Smooth muscle cell (in vitro differentiated cells): ENCODE measurements at regions not wholly inside any gene's neighbourhood (a gene's known extent, or its start where the extent isn't known, plus 50 kb on each side); places are given as distances from the start of the nearest gene placed in this dataset.
"Not testable (repeated sequence)": the region's sequence is repeated elsewhere in the genome, so short reads cannot be mapped to it uniquely, and the experiment has no call there.

Source experiments
- DNase-seq: peaks from one replicate; lab custom pipeline; 2025; ENCODE audit not compliant: unreplicated experiment; lab: John Stamatoyannopoulos, UW
- H2AFZ ChIP-seq: fragments of 200-600 bp; sonication (generic); 2 replicates; pipeline ENCODE4 v1.6.0; 2016; ENCODE audit warnings: antibody characterized with exemption, low read depth, mild to moderate bottlenecking
- H3F3A ChIP-seq: fragments of 200-600 bp; sonication (generic); 2 replicates; pipeline ENCODE4 v1.6.0; 2017; ENCODE audit warnings: antibody characterized with exemption, low read depth
- H3K27ac ChIP-seq: fragments of 200-600 bp; sonication (generic); 2 replicates; pipeline ENCODE4 v1.5.1; 2016; ENCODE audit warnings: low read depth, mild to moderate bottlenecking
- H3K27me3 ChIP-seq: fragments of 200-600 bp; sonication (generic); 2 replicates; pipeline ENCODE4 v1.6.1; 2016; ENCODE audit warnings: low read depth, mild to moderate bottlenecking
- H3K36me3 ChIP-seq: fragments of 200-600 bp; sonication (generic); 2 replicates; pipeline ENCODE4 v1.5.1; 2016; ENCODE audit warnings: low read depth
- H3K4me1 ChIP-seq: fragments of 200-600 bp; sonication (generic); 2 replicates; pipeline ENCODE4 v1.5.1; 2016; ENCODE audit warnings: low read depth
- H3K4me2 ChIP-seq: fragments of 200-600 bp; sonication (generic); 2 replicates; pipeline ENCODE4 v1.6.0; 2016; ENCODE audit warnings: mild to moderate bottlenecking
- H3K4me3 ChIP-seq: fragments of 200-600 bp; sonication (generic); 2 replicates; pipeline ENCODE4 v1.5.1; 2016; ENCODE audit warnings: mild to moderate bottlenecking
- H3K79me2 ChIP-seq: fragments of 200-600 bp; sonication (generic); 2 replicates; pipeline ENCODE4 v1.6.0; 2016; ENCODE audit warnings: low read depth, mild to moderate bottlenecking
- H3K9ac ChIP-seq: fragments of 200-600 bp; sonication (generic); 2 replicates; pipeline ENCODE4 v1.6.0; 2016; ENCODE audit warnings: low read depth
- H3K9me3 ChIP-seq: fragments of 200-600 bp; sonication (generic); replicated peaks from 2 replicates; pipeline ENCODE4 v1.5.1; 2016; ENCODE audit warnings: low read depth
- H4K20me1 ChIP-seq: fragments of 200-600 bp; sonication (generic); 2 replicates; pipeline ENCODE4 v1.6.0; 2016; ENCODE audit warnings: low read depth
- WGBS: methylation state at CpG from one replicate; pipeline ENCODE4 v1.1.7; 2016; ENCODE audit warnings: low lambda C conversion rate; 5-methylcytosine and 5-hydroxymethylcytosine counted together
- TF ChIP-seq, protein P1 (sequence below): fragments of 200-600 bp; sonication (generic); IDR thresholded peaks from 2 replicates; pipeline ENCODE4 v1.5.1; 2017; ENCODE audit warnings: borderline replicate concordance, mild to moderate bottlenecking, antibody characterized with exemption; ENCODE audit not compliant: insufficient read depth, poor library complexity, severe bottlenecking

- Histone ChIP-seq H3K79me2 (no peaks in the 10 kb centered on the region), H3K4me2 (no peak overlapping the region), H3K4me1 (peaks cover 17% of the 10 kb centered on the region), H3K27me3 (no peaks in the 10 kb centered on the region), H3K36me3 (no peaks in the 10 kb centered on the region), H3K9me3 (no peaks in the 10 kb centered on the region), H4K20me1 (no peaks in the 10 kb centered on the region), H3K27ac (peak overlapping the region; percentile 97), H2AFZ (no peak overlapping the region), H3F3A (peaks cover 18% of the 10 kb centered on the region), H3K4me3 (no peak overlapping the region), H3K9ac (peak overlapping the region; percentile 66)
- WGBS, result 70% methylated on average over 8 of the region's 8 CpGs
- DNase-seq, result no peak
- TF ChIP-seq, protein P1, sequence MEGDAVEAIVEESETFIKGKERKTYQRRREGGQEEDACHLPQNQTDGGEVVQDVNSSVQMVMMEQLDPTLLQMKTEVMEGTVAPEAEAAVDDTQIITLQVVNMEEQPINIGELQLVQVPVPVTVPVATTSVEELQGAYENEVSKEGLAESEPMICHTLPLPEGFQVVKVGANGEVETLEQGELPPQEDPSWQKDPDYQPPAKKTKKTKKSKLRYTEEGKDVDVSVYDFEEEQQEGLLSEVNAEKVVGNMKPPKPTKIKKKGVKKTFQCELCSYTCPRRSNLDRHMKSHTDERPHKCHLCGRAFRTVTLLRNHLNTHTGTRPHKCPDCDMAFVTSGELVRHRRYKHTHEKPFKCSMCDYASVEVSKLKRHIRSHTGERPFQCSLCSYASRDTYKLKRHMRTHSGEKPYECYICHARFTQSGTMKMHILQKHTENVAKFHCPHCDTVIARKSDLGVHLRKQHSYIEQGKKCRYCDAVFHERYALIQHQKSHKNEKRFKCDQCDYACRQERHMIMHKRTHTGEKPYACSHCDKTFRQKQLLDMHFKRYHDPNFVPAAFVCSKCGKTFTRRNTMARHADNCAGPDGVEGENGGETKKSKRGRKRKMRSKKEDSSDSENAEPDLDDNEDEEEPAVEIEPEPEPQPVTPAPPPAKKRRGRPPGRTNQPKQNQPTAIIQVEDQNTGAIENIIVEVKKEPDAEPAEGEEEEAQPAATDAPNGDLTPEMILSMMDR, result peak; percentile 52
Measured at GRCh38 chr11:69950120-69950519, 128.0 kb upstream of the ANO1 start.

DNA sequence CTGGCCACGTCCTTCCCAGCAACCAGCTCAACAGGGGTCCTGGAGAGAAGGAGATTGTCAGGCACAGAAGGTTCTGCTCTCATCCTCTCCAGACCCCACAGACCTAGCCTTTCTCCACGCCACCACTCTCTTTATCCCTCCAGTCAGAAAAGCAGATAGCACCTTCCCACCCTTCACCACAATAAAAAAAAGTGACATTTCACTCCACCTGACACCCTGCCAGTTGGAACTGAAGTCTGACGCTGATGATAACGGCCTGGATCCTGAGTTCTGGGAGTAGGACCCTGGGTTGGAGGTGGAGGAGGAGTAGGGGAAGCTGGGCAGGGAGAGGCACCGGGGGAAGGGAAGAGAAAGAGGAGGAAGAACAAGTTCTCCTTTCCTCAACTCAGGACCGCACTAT is 127.5 kb upstream of the ANO1 start:
- Histone ChIP-seq H3K27ac (no peak overlapping the region), H3K79me2 (no peaks in the 10 kb centered on the region), H3K36me3 (no peaks in the 10 kb centered on the region), H2AFZ (no peak overlapping the region), H3K27me3 (no peaks in the 10 kb centered on the region), H3K4me2 (no peak overlapping the region), H3K4me3 (no peak overlapping the region), H3K4me1 (peaks cover 17% of the 10 kb centered on the region), H4K20me1 (no peaks in the 10 kb centered on the region), H3K9me3 (no peaks in the 10 kb centered on the region), H3K9ac (no peak overlapping the region), H3F3A (peaks cover 18% of the 10 kb centered on the region)
- 94% methylated on average over 6 of the region's 6 CpGs for WGBS
- TF ChIP-seq, protein P1, result no peak
- no peak for DNase-seq

GRCh38 chr11:69951821-69952220 is 126.3 kb upstream of the ANO1 start:
- Histone ChIP-seq H3K36me3 (no peaks in the 10 kb centered on the region), H3K4me1 (peaks cover 17% of the 10 kb centered on the region), H3F3A (peaks cover 18% of the 10 kb centered on the region), H3K9me3 (no peaks in the 10 kb centered on the region), H3K9ac (no peak overlapping the region), H3K4me2 (no peak overlapping the region), H3K79me2 (no peaks in the 10 kb centered on the region), H4K20me1 (no peaks in the 10 kb centered on the region), H2AFZ (no peak overlapping the region), H3K27me3 (no peaks in the 10 kb centered on the region), H3K27ac (no peak overlapping the region), H3K4me3 (no peak overlapping the region)
- 81% methylated on average over 8 of the region's 8 CpGs for WGBS
- DNase-seq, result no peak
- TF ChIP-seq, protein P1, result no peak

DNA sequence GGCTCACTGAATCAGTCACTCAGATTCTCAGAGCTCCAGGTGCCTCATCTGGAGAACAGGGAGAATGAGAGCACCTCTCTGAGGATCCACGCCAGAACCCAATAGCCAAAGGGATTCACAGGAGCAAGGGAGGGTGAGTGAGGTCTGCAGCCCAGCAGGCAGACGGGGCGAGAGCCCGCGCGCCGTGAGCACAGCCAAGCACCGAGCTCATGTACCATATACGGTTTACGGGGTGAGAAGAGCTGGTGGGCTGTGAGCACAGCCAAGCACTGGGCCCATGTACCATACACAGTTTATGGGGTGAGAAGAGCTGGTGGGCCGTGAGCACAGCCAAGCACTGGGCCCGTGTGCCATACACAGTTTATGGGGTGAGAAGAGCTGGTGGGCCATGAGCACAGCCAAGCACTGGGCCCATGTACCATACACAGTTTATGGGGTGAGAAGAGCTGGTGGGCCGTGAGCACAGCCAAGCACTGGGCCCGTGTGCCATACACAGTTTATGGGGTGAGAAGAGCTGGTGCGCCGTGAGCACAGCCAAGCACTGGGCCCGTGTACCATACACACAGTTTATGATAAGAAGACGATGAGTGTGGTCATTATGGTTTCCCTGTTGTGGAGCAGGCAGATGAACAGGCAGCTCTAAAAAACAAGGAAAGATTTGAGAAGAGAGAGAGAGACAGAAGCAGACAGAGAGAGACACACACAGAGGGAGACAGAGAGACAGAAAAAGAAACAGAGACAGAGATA is 125.7 kb upstream of the ANO1 start:
- peaks cover 17% of the 10 kb centered on the region for H3F3A ChIP-seq
- not testable (repeated sequence) for H3K27ac ChIP-seq, H3K4me3 ChIP-seq, H3K27me3 ChIP-seq, H3K36me3 ChIP-seq, H3K4me2 ChIP-seq, H3K79me2 ChIP-seq, H2AFZ ChIP-seq, H3K9me3 ChIP-seq, H3K9ac ChIP-seq, H4K20me1 ChIP-seq, DNase-seq
- peaks cover 17% of the 10 kb centered on the region for H3K4me1 ChIP-seq
- 78% methylated on average over 18 of the region's 18 CpGs for WGBS
